Adrenal gland (tissue), 5 donors: ENCODE measurements at regions not wholly inside any gene's neighbourhood (a gene's known extent, or its start where the extent isn't known, plus 50 kb on each side); places are given as distances from the start of the nearest gene placed in this dataset.

Source experiments
- CTCF ChIP-seq, 6 experiments: fragments of 450-650 bp in 4 of 6; fragments of 200-600 bp in 2 of 6; sonication (generic) in 1 of 6; IDR thresholded peaks; 1 replicate in 5 of 6; 2 replicates in 1 of 6; pipeline versions ENCODE4 v1.5.1 to v1.8.0; 2016 to 2021; ENCODE audit warnings: antibody characterized with exemption in 6 of 6, mild to moderate bottlenecking in 2 of 6, moderate library complexity in 1 of 6
- POLR2A ChIP-seq, 2 donors: fragments of 450-650 bp; IDR thresholded peaks; one replicate each; pipeline ENCODE4 v1.6.1; 2017; ENCODE audit warnings: antibody characterized with exemption in 2 of 2, mild to moderate bottlenecking in 2 of 2, moderate library complexity in 1 of 2
- donor health status: DM: no; HTN: no; CAD: no.

GRCh38 chr9:30329431-30329830 is 2055.0 kb upstream of the ACO1 start:
- TF ChIP-seq CTCF (IDR thresholded peaks at IDR 0.05) (no peak), POLR2A (IDR thresholded peaks at IDR 0.05) (no peak)
